ENCODE measurements at regions not wholly inside any gene's neighbourhood (a gene's known extent, or its start where the extent isn't known, plus 50 kb on each side); places are given as distances from the start of the nearest gene placed in this dataset.

- TF ChIP-seq SIN3A (IDR thresholded peaks at IDR 0.05; ENCODE audit: borderline replicate concordance, insufficient read depth, low read length) (no peak), POLR2AphosphoS5 (IDR thresholded peaks at IDR 0.05; ENCODE audit: low read depth, low read length) (no peak)
Observed at GRCh38 chr7:45457591-45457990, 116.6 kb upstream of the ADCY1 start.
